Psoas muscle (tissue), 7 donors: ENCODE measurements at regions not wholly inside any gene's neighbourhood (a gene's known extent, or its start where the extent isn't known, plus 50 kb on each side); places are given as distances from the start of the nearest gene placed in this dataset.

Source experiments
- ATAC-seq, 4 donors: fragments of 200-7000 bp; cut with Tn5 transposase; one replicate each; pipeline ENCODE4 v1.9.1; 2020; ENCODE audit warnings: moderate library complexity in 3 of 4, mild to moderate bottlenecking in 2 of 4
- DNase-seq, 2 donors: peaks; one replicate each; pipeline ENCODE4 v3.0.0-alpha.2; 2020
- H3K27ac ChIP-seq: fragments of 200-600 bp; one replicate; pipeline ENCODE4 v1.8.0; 2022
- H3K27me3 ChIP-seq, 3 donors: fragments of 200-600 bp in 1 of 3; one replicate each; pipeline versions ENCODE4 v1.6.1 to v1.8.0; 2013 to 2022; ENCODE audit warnings: low read length in 2 of 3, mild to moderate bottlenecking in 2 of 3, moderate library complexity in 1 of 3; ENCODE audit not compliant: insufficient read depth in 3 of 3
- H3K36me3 ChIP-seq, 2 donors: fragments of 200-600 bp in 1 of 2; one replicate each; pipeline versions ENCODE4 v1.6.1 to v1.8.0; 2013 to 2022; ENCODE audit warnings: low read depth in 1 of 2, mild to moderate bottlenecking in 1 of 2, moderate library complexity in 1 of 2; ENCODE audit not compliant: insufficient read depth in 1 of 2
- H3K4me1 ChIP-seq: fragments of 200-600 bp; one replicate; pipeline ENCODE4 v1.8.0; 2022
- H3K4me3 ChIP-seq: fragments of 200-600 bp; one replicate; pipeline ENCODE4 v1.8.0; 2022; ENCODE audit warnings: mild to moderate bottlenecking
- H3K9me3 ChIP-seq: fragments of 200-600 bp; one replicate; pipeline ENCODE4 v1.8.0; 2022
- WGBS, 3 donors: extraction: QIAGEN DNeasy Blood & Tissue Kit; methylation state at CpG; one replicate each; pipeline versions ENCODE4 v1.1.6 to v1.1.7; 2013; 5-methylcytosine and 5-hydroxymethylcytosine counted together
- intact Hi-C, 2 donors: fragments of 100-400 bp; cut with DNase I; formaldehyde crosslinking; loops; one replicate each; pipeline versions ENCODE4 v1.11.0 to v1.14.2; 2022
- TF ChIP-seq, protein P1 (sequence below): fragments of 200-600 bp; IDR thresholded peaks from one replicate; pipeline ENCODE4 v1.8.0; 2022; ENCODE audit warnings: antibody characterized with exemption
- donor health status: healthy with polysubstance abuse.
- donor health status: DM: no; HTN: no; CAD: no; lungs with moderate emphysema.
- donor health status: Bipolar disorder and iron deficiency.
- donor health status: healthy.
- donor health status: DM: yes; HTN: yes; CAD: no.
- donor health status: DM: no; HTN: no; CAD: no.
- donor health status: DM: yes; HTN: yes; CAD: no.

- H3K36me3 ChIP-seq, result no peaks in the 10 kb centered on the region
- no peak overlapping the region for H3K4me3 ChIP-seq
- H3K9me3 ChIP-seq, result no peaks in the 10 kb centered on the region
- H3K27ac ChIP-seq, result no peak overlapping the region
- ATAC-seq (no peak), DNase-seq (no peak)
- 65 to 75% (median 71%) methylated on average over 3 of the region's 3 CpGs for WGBS, 3 donors
- intact Hi-C loops, result no loop called here
- TF ChIP-seq, protein P1, sequence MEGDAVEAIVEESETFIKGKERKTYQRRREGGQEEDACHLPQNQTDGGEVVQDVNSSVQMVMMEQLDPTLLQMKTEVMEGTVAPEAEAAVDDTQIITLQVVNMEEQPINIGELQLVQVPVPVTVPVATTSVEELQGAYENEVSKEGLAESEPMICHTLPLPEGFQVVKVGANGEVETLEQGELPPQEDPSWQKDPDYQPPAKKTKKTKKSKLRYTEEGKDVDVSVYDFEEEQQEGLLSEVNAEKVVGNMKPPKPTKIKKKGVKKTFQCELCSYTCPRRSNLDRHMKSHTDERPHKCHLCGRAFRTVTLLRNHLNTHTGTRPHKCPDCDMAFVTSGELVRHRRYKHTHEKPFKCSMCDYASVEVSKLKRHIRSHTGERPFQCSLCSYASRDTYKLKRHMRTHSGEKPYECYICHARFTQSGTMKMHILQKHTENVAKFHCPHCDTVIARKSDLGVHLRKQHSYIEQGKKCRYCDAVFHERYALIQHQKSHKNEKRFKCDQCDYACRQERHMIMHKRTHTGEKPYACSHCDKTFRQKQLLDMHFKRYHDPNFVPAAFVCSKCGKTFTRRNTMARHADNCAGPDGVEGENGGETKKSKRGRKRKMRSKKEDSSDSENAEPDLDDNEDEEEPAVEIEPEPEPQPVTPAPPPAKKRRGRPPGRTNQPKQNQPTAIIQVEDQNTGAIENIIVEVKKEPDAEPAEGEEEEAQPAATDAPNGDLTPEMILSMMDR, result no peak
- no peaks in the 10 kb centered on the region for H3K4me1 ChIP-seq
- no peaks in the 10 kb centered on the region for H3K27me3 ChIP-seq
Measured at GRCh38 chr13:75945841-75946482, 309.8 kb downstream of the LMO7 start.

GRCh38 chr13:75938811-75939560 lies 302.9 kb downstream of the LMO7 start:
- no peaks in the 10 kb centered on the region for H3K36me3 ChIP-seq
- H3K27me3 ChIP-seq, result no peaks in the 10 kb centered on the region
- no peak overlapping the region for H3K27ac ChIP-seq
- TF ChIP-seq, protein P1, result no peak
- no peaks in the 10 kb centered on the region for H3K4me1 ChIP-seq
- no peak for ATAC-seq
- DNase-seq, result no peak
- 42 to 60% (median 44%) methylated on average over 2 of the region's 2 CpGs for WGBS, 3 donors
- intact Hi-C loops, result no loop called here
- no peak overlapping the region for H3K4me3 ChIP-seq
- no peaks in the 10 kb centered on the region for H3K9me3 ChIP-seq

DNA sequence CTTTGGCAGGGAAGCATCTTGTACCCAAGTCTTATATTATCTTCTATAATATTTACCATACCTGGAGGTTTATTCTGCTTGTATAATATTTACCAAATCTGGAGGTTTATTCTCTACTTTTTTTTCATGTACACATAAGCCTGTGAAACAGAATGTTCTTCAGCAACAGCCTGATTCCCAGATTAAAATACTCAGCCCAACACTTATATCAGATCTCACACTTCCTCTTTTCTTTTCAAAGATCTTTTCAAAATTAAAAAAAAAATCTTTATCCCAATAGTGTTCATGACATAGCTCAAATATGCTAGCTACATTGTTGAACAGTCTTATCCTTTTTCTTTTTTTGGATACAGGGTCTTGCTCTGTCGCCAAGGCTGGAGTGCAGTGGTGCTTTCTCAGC lies 300.7 kb downstream of the LMO7 start:
- WGBS, 3 donors, result 60 to 98% (median 96%) methylated on average over 1 of the region's 1 CpG
- intact Hi-C loops, result no loop called here
- no peak for ATAC-seq
- Histone ChIP-seq H3K4me3 (no peak overlapping the region), H3K27me3 (no peaks in the 10 kb centered on the region), H3K36me3 (no peaks in the 10 kb centered on the region), H3K4me1 (no peaks in the 10 kb centered on the region), H3K9me3 (no peaks in the 10 kb centered on the region), H3K27ac (no peak overlapping the region)
- DNase-seq, result no peak
- TF ChIP-seq, protein P1, result no peak

DNA sequence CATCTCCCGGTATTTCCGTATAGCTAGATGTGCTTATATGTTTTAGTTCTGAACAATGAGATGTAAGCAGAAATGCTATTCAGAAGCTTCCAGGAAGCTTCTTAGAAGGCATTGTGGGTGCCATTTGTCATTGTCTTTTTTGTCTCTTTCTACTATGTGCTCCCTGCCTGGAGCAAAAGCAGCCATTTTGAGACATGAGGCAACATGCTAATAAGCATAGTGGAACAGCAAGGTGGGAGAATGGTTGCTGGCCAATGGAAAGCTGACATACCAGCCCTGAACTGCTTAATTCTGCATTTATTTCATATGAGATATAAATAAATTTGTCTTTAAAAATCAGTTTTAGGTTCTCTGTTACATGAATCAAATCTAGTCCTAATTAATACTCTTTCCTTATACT lies 299.7 kb downstream of the LMO7 start:
- no peak overlapping the region for H3K4me3 ChIP-seq
- H3K27ac ChIP-seq, result no peak overlapping the region
- no peak for ATAC-seq
- intact Hi-C loops, result no loop called here
- no peaks in the 10 kb centered on the region for H3K27me3 ChIP-seq
- TF ChIP-seq, protein P1, result no peak
- H3K4me1 ChIP-seq, result no peaks in the 10 kb centered on the region
- H3K9me3 ChIP-seq, result no peaks in the 10 kb centered on the region
- WGBS, 3 donors, result 76 to 96% (median 96%) methylated on average over 2 of the region's 2 CpGs
- no peaks in the 10 kb centered on the region for H3K36me3 ChIP-seq
- DNase-seq, result no peak
